H7 (cell line): ENCODE measurements at regions not wholly inside any gene's neighbourhood (a gene's known extent, or its start where the extent isn't known, plus 50 kb on each side); places are given as distances from the start of the nearest gene placed in this dataset.

ENCODE experiments used
- DNase-seq: peaks from one replicate; pipeline ENCODE4 v3.0.0; 2012
- H3K27me3 ChIP-seq: 2 replicates; pipeline ENCODE4 v1.6.0; 2011; ENCODE audit warnings: mild to moderate bottlenecking, low read length; ENCODE audit not compliant: control insufficient read depth, insufficient read depth
- H3K36me3 ChIP-seq: replicated peaks from 2 replicates; pipeline ENCODE4 v1.5.1; 2011; ENCODE audit warnings: low read length; ENCODE audit not compliant: control insufficient read depth, insufficient read depth
- H3K4me3 ChIP-seq: 2 replicates; pipeline ENCODE4 v1.5.1; 2011; ENCODE audit warnings: low read depth, mild to moderate bottlenecking, control low read depth, low read length, moderate library complexity; ENCODE audit not compliant: insufficient read depth

GRCh38 chr5:3954633-3955032, 359.0 kb downstream of the IRX1 start:
- no peak for DNase-seq
- H3K4me3 ChIP-seq, result no peak overlapping the region
- H3K36me3 ChIP-seq, result no peaks in the 10 kb centered on the region
- no peaks in the 10 kb centered on the region for H3K27me3 ChIP-seq

GRCh38 chr5:3957658-3958057, 362.0 kb downstream of the IRX1 start:
- H3K27me3 ChIP-seq, result no peaks in the 10 kb centered on the region
- H3K36me3 ChIP-seq, result no peaks in the 10 kb centered on the region
- DNase-seq, result no peak
- H3K4me3 ChIP-seq, result no peak overlapping the region

- H3K4me3 ChIP-seq, result no peak overlapping the region
- no peak for DNase-seq
These were observed 362.8 kb downstream of the IRX1 start for GRCh38 chr5:3958389-3958788.

GRCh38 chr5:3962113-3962512, 366.5 kb downstream of the IRX1 start:
- Histone ChIP-seq H3K27me3 (no peaks in the 10 kb centered on the region), H3K36me3 (no peaks in the 10 kb centered on the region), H3K4me3 (no peak overlapping the region)
- DNase-seq, result no peak

More at GRCh38 chr5:3958389-3958788, 362.8 kb downstream of the IRX1 start:
- no peaks in the 10 kb centered on the region for H3K36me3 ChIP-seq
- no peaks in the 10 kb centered on the region for H3K27me3 ChIP-seq

GRCh38 chr5:3963652-3964051, 368.0 kb downstream of the IRX1 start:
- DNase-seq, result no peak
- no peaks in the 10 kb centered on the region for H3K27me3 ChIP-seq
- no peak overlapping the region for H3K4me3 ChIP-seq
- no peaks in the 10 kb centered on the region for H3K36me3 ChIP-seq

GRCh38 chr5:3980156-3980555, 384.5 kb downstream of the IRX1 start:
- H3K4me3 ChIP-seq, result no peak overlapping the region
- DNase-seq, result no peak
- no peaks in the 10 kb centered on the region for H3K36me3 ChIP-seq

GRCh38 chr5:3987867-3988266, 392.2 kb downstream of the IRX1 start:
- H3K36me3 ChIP-seq, result no peaks in the 10 kb centered on the region
- H3K4me3 ChIP-seq, result no peak overlapping the region
- DNase-seq, result no peak
- H3K27me3 ChIP-seq, result no peaks in the 10 kb centered on the region

More at GRCh38 chr5:3980156-3980555, 384.5 kb downstream of the IRX1 start:
- no peaks in the 10 kb centered on the region for H3K27me3 ChIP-seq

GRCh38 chr5:3993856-3994473, 398.3 kb downstream of the IRX1 start:
- DNase-seq, result no peak
- no peaks in the 10 kb centered on the region for H3K36me3 ChIP-seq
- no peak overlapping the region for H3K4me3 ChIP-seq

GRCh38 chr5:3994628-3995027, 399.0 kb downstream of the IRX1 start:
- H3K4me3 ChIP-seq, result no peak overlapping the region
- H3K36me3 ChIP-seq, result no peaks in the 10 kb centered on the region
- H3K27me3 ChIP-seq, result no peaks in the 10 kb centered on the region
- DNase-seq, result no peak

More at GRCh38 chr5:3993856-3994473, 398.3 kb downstream of the IRX1 start:
- no peaks in the 10 kb centered on the region for H3K27me3 ChIP-seq

- DNase-seq, result no peak
- Histone ChIP-seq H3K36me3 (no peaks in the 10 kb centered on the region), H3K27me3 (no peaks in the 10 kb centered on the region), H3K4me3 (no peak overlapping the region)
These were observed 400.5 kb downstream of the IRX1 start for GRCh38 chr5:3995954-3996619.

GRCh38 chr5:3996707-3997336, 401.2 kb downstream of the IRX1 start:
- H3K36me3 ChIP-seq, result no peaks in the 10 kb centered on the region
- DNase-seq, result no peak
- H3K27me3 ChIP-seq, result no peaks in the 10 kb centered on the region
- H3K4me3 ChIP-seq, result no peak overlapping the region

GRCh38 chr5:3997670-3998069, 402.0 kb downstream of the IRX1 start:
- no peak for DNase-seq
- Histone ChIP-seq H3K36me3 (no peaks in the 10 kb centered on the region), H3K4me3 (no peak overlapping the region), H3K27me3 (no peaks in the 10 kb centered on the region)

GRCh38 chr5:3999929-4000328, 404.3 kb downstream of the IRX1 start:
- H3K4me3 ChIP-seq, result no peak overlapping the region
- no peaks in the 10 kb centered on the region for H3K36me3 ChIP-seq
- H3K27me3 ChIP-seq, result no peaks in the 10 kb centered on the region
- DNase-seq, result no peak

GRCh38 chr5:4001004-4001403, 405.4 kb downstream of the IRX1 start:
- DNase-seq, result no peak
- Histone ChIP-seq H3K27me3 (no peaks in the 10 kb centered on the region), H3K4me3 (no peak overlapping the region), H3K36me3 (no peaks in the 10 kb centered on the region)
